SU-DHL-6 (cell line): ENCODE measurements at regions not wholly inside any gene's neighbourhood (a gene's known extent, or its start where the extent isn't known, plus 50 kb on each side); places are given as distances from the start of the nearest gene placed in this dataset.

Experiments used
- EZH2phosphoT487 ChIP-seq: fragments of 200-600 bp; sonication (generic), shearing (Covaris generic); conservative IDR thresholded peaks from 2 replicates; pipeline ENCODE4 v1.6.1; 2018; ENCODE audit warnings: mild to moderate bottlenecking, antibody characterized with exemption, low read length, moderate library complexity, mixed read lengths
- TF ChIP-seq, protein P1 (sequence below): fragments of 200-600 bp; sonication (generic); IDR thresholded peaks from one replicate; pipeline ENCODE4 v1.5.1; 2017; ENCODE audit warnings: antibody characterized with exemption, mild to moderate bottlenecking, low read length, moderate library complexity; ENCODE audit not compliant: insufficient read depth, poor library complexity, severe bottlenecking

DNA sequence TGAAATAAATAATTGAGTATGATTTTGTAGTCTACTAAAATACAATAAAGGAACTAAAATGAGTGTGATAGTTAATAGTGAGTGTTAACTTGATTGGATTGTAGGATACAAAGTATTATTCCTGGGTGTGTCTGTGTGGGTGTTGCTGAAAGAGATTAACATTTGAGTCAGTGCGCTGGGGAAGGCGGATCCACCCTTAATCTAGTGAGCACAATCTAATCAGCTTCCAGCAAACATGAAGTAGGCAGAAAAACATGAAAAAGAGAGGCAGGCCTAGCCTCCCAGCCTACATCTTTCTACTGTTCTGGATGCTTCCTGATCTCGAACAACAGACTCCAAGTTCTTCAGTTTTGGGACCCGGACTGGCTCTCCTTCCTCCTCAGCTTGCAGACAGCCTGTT is 1716.6 kb downstream of the MRPL39 start:
- TF ChIP-seq, protein P1, sequence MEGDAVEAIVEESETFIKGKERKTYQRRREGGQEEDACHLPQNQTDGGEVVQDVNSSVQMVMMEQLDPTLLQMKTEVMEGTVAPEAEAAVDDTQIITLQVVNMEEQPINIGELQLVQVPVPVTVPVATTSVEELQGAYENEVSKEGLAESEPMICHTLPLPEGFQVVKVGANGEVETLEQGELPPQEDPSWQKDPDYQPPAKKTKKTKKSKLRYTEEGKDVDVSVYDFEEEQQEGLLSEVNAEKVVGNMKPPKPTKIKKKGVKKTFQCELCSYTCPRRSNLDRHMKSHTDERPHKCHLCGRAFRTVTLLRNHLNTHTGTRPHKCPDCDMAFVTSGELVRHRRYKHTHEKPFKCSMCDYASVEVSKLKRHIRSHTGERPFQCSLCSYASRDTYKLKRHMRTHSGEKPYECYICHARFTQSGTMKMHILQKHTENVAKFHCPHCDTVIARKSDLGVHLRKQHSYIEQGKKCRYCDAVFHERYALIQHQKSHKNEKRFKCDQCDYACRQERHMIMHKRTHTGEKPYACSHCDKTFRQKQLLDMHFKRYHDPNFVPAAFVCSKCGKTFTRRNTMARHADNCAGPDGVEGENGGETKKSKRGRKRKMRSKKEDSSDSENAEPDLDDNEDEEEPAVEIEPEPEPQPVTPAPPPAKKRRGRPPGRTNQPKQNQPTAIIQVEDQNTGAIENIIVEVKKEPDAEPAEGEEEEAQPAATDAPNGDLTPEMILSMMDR: no peak
- TF ChIP-seq EZH2phosphoT487: no peak
